GM18520 (cell line): ENCODE measurements at regions not wholly inside any gene's neighbourhood (a gene's known extent, or its start where the extent isn't known, plus 50 kb on each side); places are given as distances from the start of the nearest gene placed in this dataset.

Source experiments
- ATAC-seq: cut with Tn5 transposase; IDR thresholded peaks from one replicate; pipeline ENCODE4 v1.9.1; 2021; ENCODE audit not compliant: unreplicated experiment

- ATAC-seq = no peak
Measured at GRCh38 chr6:105507811-105508210, 104.9 kb upstream of the PREP start.

GRCh38 chr6:105504706-105505105, 101.8 kb upstream of the PREP start:
- no peak for ATAC-seq

GRCh38 chr6:105503641-105504040, 100.8 kb upstream of the PREP start:
- ATAC-seq = no peak

GRCh38 chr6:105501826-105502344, 99.0 kb upstream of the PREP start:
- no peak for ATAC-seq

GRCh38 chr6:105501246-105501645, 98.4 kb upstream of the PREP start:
- no peak for ATAC-seq

GRCh38 chr6:105500693-105501092, 97.8 kb upstream of the PREP start:
- ATAC-seq = no peak

- ATAC-seq = no peak
Measured at GRCh38 chr6:105499931-105500330, 97.0 kb upstream of the PREP start.

- no peak for ATAC-seq
Measured at GRCh38 chr6:105499136-105499870, 96.4 kb upstream of the PREP start.

- no peak for ATAC-seq
Measured at GRCh38 chr6:105497549-105497948, 94.7 kb upstream of the PREP start.

- peak; percentile 61 for ATAC-seq
Measured at GRCh38 chr6:105495515-105495914, 92.6 kb upstream of the PREP start.

- ATAC-seq = no peak
Measured at GRCh38 chr6:105494688-105495087, 91.8 kb upstream of the PREP start.

GRCh38 chr6:105493736-105494135, 90.9 kb upstream of the PREP start:
- no peak for ATAC-seq

GRCh38 chr6:105492706-105493673, 90.1 kb upstream of the PREP start:
- ATAC-seq = peak; percentile 68

GRCh38 chr6:105489216-105489530, 86.3 kb upstream of the PREP start:
- no peak for ATAC-seq

GRCh38 chr6:105488516-105489215, 85.8 kb upstream of the PREP start:
- ATAC-seq = no peak

GRCh38 chr6:105487040-105487790, 84.3 kb upstream of the PREP start:
- ATAC-seq = no peak

GRCh38 chr6:105485456-105485855, 82.6 kb upstream of the PREP start:
- no peak for ATAC-seq

- no peak for ATAC-seq
Measured at GRCh38 chr6:105484238-105485161, 81.6 kb upstream of the PREP start.

GRCh38 chr6:105483492-105483891, 80.6 kb upstream of the PREP start:
- no peak for ATAC-seq

GRCh38 chr6:105482921-105483320, 80.0 kb upstream of the PREP start:
- no peak for ATAC-seq
